GM18870 (cell line): ENCODE measurements at regions not wholly inside any gene's neighbourhood (a gene's known extent, or its start where the extent isn't known, plus 50 kb on each side); places are given as distances from the start of the nearest gene placed in this dataset.
"Not testable (repeated sequence)": the region's sequence is repeated elsewhere in the genome, so short reads cannot be mapped to it uniquely, and the experiment has no call there.

Experiments used
- ATAC-seq: cut with Tn5 transposase; IDR thresholded peaks from one replicate; pipeline ENCODE4 v1.9.1; 2021; ENCODE audit warnings: moderate library complexity; ENCODE audit not compliant: unreplicated experiment

DNA sequence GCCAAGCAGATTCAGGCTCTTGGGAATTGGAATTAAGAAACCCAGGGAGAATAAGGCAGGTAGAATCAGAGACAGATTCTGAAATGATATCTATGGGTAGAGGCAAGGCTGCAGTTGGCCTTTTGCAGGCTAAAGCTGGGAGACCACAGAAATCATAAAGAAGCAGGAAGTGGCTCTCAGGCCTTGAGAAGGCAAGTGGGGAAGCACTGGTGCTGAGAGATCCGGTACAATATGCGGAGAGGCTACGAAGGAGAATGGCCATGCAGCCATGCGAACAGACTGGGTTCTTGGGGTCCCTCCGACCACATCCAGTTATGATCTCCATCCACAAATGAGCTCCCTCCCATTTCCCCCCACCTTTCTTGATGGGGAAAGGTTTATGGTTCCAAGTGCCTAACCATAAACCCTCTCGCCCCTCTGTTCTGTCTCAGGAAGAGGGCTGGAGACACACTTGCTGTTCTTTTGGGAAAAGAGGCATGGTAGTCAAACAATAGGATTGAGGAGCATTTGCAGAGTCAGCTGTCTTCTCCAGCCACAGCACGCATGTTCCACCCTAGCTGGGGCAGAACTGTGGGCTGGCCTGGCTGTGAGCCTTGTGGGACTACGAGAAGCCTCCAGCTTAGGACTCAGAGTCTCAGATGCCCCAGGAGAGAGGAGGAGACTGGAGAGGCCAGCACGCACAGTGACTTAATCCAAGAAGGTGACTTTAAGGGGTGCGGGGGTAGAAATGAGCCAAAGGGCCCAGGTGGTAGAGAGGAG is 99.6 kb downstream of the RPLP1 start:
- no peak for ATAC-seq

DNA sequence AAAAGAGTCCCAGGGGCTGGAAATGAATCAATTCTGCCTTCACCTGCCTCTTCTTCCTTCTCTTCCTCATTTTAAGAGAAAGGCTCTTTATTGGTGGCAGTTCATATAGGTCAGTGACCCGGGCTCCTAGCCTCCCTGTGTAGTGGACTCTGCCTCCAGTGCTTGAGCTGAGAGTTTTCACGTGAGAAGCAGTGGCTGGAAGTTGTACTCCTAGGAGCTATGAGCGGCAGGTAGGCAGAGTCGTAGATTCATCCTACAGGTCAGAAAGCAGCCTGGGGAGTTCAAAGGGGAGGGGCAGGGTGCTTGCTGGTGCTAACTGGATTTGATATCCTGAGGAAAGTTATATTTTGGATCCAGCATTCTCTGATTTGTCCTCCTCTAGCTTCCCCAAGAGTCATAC is 101.1 kb downstream of the RPLP1 start:
- ATAC-seq = no peak

DNA sequence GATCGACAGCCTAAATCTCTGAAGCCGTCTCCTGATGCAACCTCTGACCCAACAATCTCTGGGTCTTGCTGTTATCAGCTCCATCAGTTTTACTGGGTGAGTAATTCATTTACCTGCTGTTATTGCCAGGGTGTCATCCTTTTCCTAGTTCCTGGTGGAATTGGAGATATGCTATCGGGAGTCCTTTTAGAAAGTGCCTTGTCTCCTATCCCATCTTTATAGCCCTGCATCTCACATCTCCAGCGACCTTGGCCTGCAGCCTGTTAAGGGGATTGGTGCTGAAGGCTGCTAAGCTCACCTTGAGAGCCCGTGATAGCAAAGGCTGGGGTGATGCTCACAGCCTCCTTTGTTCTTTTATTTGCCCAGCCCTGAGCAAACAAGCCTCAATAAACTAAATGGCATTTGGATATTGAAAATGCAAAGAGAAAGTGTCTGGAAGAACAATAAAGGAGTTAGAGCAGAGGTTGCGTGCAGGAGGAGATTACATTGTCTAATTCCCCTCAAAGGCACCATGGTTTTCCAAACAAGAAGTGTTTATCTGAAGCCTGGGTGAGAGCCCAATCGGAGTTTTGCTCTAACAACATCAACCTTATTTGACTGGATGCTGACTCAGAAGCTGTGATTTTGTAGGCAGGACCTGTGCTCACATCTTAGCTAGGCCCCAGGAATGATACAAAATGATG is 101.8 kb downstream of the RPLP1 start:
- no peak for ATAC-seq

DNA sequence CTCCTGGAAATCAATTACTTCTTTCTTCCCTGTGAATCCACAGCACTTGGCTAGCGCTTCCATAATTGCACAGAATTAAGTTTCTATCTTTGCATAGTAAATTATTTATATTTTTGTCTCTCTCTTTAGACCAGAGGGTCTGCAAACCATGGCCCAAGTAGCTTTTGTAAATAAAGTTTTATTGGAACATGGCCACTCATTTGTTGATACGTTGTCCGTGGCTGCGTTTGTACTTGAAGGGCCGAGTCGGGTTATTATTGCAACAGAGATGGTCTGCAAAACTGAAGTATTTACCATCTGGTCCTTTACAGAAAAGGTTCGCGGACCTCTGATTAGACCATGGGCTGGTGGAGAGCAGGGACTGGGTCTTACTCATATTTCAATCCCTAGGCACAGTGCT is 102.5 kb downstream of the RPLP1 start:
- ATAC-seq = no peak

DNA sequence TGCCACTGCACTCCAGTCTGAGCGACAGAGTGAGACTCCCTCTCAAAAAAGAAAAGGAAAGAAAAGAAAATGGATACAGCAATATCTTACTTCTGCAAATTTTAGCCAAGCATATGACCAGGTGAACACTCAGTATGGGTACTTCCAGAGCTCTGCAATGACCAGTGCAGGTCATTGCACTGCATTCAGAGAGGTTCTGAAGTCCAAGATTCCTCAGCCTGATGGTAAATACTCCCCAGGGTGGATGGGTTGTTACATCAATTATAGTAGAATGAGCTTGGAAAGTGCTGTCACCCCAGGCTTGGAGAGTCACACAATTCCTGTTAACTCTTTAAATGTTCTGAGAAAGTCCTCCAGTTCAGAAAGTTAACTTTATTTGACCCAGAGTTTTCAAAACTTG is 103.7 kb downstream of the RPLP1 start:
- ATAC-seq = no peak

DNA sequence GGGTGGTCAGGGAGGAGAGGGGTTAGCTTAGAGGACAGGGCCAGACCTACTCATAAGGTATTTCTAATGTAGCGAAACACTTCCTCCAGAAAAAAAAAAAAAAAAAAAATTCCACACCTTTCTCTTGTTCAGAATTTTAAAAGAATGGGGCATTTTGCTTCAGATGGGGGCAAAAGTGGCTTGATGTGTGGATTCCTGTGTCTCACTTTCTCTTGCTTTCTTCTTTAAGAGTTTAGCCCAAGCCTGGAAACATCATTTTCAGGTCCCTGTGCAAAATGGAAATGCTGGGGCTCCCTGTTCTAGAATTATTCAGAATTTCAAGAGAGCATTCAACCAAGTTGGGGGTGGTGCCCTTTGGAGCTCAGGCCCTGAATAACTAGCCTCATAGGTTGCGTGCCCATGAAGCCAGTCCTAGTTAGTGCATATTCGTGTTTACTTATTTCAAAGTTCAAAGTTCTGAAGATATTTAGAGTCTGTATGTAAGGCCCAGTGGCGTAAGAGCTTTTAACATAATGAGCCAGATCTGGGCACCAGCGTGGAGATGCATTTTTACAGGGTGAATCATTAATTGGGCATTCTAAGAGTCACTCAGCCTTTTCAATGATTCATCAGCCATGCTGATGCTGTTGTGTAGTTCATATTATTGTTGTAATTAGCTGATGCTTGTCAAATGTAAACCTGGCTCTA is 104.5 kb downstream of the RPLP1 start:
- no peak for ATAC-seq

DNA sequence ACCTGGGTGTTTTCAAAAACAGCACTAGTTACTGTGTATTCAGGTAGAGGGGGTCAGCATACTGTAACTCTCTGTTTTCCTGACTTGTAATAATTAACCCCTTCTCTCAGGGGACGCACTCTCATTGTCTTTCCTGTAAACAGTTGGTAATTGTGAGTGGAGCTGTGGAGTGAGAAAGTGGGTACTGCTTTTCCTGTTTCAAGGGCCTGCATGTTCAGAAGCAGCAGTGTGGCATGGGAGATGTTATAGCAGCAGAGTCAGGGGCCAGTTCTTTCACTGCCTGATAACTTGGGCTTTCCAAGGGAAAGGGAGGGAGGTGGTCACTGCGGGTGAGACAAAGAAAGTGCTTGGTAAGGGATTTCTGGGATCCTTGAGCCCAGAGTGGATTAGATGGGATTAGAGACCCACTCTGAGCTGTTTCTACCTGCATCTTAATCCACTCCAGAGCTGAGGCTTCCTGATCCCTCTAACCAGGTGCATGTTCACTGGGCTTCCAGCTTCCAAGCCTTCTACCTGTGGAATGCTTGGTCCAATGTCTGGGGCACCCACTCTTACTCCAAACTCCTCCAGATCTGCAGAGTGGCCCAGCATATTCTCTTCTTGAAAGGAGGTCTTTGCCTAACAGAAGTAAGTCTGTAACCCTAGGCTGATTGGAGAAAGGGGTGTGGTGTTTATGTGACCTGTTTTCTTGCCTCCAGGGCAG is 105.2 kb downstream of the RPLP1 start:
- no peak for ATAC-seq

DNA sequence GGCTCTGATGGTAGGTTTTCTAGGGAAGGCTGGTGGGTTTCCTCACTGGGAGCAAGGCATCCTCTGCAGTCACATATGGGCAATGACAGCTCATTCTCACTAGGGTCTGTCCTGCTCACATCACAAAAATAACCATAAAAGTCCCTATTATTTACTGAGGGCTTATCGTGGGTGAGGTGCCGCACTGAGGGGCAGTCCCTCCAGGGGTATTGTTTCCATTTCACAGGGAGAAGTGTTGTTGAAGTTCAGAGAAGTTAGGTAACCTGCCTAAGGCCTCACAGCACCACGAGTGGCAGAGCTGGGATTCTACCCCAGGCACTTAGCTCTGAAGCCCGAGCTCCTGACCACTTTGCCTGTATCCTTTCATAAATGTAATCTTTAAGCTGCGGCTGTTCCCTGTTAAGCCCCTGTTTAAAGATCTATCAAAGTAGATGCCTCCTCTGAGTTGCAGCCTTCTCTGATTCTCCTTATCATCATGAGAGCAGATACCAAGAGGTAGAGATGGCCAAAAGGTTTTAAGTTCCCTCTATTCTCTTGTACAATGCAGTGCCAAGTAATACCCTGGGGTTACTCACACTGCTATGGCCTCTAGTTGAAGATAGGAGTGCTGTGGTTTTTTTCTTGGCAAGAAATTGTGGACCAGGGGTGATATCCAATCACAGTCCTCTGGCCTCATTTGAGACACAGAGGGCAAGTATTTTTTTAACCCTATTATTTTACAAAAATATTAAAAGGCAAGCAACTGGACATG is 107.0 kb downstream of the RPLP1 start:
- no peak for ATAC-seq

DNA sequence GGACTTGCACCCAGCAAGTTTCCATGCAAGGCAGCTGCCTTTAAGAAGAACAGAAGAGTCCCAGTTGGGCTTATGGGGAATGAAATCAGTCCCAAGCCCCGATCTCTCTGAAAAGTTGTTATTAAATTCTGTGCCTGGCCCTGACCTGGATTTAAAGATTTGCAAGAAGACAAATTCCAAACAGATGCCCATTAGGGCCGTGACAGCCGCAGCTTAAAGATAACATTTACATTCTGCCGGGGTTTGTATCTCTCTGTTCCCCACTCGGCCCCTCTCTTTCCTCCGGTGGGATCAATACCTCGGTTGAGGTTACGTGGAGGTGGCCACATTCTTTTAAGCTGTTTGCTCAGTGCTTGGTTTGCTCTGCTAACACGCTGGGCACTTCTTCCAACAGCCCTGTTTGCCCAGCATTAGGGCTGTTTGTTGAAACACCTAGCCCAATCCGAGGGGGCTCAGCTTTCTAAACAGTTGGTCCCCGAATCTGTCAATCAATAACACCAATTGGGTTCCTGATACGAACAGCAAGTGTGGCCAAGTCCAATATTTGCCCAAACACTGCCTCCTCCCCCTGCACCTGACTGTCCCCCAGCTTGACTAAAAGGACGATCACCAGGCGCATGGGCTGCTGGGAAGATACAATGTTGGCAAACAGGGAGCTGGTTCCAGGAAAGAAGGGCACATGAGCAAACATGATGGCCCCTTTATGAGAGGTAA is 108.6 kb downstream of the RPLP1 start:
- no peak for ATAC-seq

DNA sequence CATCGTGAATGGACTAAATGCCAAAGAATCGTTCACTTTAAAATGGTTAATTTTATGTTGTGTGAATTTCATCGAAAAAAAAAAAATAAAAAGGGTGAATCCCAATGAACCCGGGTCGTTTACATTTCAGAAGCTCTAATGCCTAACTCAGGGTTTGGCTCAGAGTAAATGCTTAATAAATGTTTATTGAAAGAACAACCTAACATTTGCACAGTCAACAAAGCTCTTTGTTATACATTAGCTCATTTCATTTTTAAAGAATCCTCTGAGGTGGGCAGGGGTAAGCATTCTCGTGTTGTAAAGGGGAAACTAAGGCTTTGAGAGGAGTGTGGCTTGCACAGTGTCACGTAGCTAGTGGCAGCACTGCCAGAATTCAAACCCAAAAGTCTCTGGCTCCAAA is 109.5 kb downstream of the RPLP1 start:
- no peak for ATAC-seq

DNA sequence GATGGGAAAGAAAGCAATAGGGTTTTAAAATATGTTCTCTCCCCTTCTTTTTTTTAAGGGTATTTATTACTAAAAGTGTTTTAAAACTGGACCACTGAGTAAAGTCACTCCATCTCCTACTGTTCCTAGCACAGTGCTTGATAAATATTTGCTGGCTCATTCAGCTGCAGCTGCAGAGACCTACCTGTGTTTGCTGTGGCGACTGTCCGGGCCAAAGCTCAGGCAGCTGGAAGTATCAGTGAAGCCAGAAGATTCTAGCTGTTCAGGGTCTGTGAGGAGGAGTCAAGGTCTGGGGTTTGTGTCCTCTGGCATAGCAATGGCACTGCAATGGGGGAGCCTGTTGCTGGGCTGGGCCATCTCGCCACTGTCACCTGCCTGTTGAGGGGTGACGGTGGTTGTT is 109.9 kb downstream of the RPLP1 start:
- ATAC-seq = no peak

DNA sequence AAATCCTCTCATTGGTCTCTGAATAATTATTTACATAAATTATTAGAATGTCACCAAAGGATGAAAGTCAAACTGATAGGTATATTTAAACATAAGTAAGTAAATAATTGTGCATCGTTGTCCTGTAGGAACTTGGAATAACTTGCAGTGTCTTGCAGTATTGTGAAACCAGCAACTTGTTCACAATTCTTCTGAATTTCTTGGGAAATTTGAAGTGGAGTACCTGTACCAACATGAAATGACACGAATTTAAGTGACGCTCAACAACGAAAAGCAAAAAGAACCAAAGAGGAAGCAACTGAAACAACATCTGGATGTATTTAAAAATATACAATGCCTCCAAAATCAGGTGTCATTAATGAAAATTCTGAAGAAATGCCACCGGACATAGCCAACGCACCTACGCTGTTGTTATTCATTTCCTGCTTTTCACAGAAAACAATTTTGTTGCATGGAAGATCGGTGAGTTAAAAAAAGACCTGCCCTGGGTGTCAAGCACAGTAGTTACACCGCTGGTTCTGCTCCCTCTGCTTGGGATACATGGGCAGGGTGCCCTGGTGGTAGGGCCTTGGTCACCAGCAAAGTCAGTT is 112.5 kb downstream of the RPLP1 start:
- ATAC-seq = no peak

DNA sequence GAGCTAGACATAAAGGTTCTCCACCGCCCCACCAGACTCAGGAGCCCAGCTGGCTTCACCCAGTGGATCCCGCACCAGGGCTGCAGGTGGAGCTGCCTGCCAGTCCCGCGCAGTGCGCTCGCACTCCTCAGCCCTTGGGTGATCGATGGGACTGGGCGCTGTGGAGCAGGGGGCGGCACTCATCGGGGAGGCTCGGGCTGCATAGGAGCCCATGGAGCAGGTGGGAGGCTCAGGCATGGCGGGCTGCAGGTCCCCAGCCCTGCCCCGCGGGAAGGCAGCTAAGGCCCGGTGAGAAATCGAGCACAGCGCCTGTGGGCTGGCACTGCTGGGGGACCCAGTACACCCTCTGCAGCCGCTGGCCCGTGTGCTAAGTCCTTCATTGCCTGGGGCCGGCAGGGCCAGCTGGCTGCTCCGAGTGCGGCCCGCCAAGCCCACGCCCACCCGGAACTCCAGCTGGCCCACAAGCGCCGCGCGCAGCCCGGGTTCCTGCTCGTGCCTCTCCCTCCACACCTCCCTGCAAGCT is 114.7 kb downstream of the RPLP1 start:
- not testable (repeated sequence) for ATAC-seq

DNA sequence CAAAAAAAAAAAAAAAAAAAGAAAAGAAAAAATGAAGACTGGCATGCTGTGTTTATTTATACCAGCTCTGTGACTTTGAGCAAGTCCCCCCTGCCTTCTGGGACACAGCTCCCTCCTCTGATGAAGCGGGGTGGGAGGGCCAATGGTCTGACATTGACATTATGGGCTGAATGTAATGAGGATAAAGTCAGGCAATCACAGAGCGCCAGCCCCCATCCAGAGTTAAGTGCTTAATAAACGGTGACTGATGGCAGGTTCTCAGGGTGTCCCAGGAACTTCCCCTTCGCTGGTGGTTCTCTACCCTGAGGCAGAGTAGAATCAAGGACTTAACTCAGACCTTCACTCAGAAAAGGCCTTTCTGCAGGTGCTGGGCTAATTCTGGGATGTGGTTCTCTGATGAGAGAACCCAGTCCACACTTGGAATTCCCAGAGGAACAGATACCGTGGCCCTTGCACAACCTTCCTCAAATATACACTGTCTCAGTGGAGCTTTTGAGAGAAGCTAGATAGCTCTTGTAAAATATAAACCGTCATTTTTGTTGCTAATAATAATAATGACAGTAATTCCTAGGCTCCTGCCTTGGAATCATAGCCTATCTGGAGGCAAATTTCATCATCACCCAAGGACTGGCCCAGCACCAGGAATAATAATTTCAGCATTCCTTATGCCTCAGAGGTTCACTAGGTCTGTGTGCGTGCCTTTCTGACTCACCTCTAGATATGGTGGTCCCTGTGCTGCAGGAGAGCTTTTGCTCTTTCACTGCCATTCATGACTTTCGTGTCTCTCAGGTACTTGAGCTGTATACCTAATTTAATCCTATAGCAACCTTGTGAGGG is 115.8 kb downstream of the RPLP1 start:
- no peak for ATAC-seq

DNA sequence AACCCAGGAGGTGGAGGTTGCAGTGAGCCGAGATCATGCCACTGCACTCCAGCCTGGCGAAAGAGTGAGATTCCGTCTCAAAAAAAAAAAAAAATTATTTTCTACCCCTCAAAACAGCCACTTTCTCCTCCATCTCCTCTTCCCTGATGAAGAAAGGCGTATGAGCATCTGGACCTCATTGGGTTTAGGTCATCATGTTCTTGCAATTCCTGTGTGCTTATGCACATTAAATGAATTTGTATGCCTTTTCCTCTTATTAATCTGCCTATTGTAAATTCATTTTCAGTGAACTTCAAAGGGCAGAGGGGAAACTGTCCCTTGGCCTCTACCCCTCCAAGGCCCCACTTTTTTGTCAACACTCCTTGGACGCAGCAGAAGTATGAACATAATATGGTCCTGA is 117.8 kb downstream of the RPLP1 start:
- ATAC-seq = no peak

DNA sequence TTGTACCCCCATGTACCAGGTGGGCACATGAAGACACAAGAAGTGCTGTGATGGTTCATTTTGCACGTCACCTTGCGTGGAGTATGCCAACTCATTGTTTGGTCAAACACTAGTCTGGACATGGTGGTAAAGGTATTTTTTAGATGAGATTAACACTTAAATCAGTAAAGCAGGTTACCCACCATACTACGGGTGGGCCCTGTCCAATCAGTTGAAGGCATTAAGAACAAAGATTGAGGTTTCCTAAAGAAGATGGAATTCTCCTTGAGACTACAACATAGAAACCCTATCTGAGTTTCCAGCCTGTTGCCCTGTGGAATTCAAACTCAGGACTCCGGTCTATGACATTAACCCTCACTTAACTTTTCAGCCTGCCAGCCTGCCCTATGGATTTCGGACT is 118.4 kb downstream of the RPLP1 start:
- no peak for ATAC-seq

DNA sequence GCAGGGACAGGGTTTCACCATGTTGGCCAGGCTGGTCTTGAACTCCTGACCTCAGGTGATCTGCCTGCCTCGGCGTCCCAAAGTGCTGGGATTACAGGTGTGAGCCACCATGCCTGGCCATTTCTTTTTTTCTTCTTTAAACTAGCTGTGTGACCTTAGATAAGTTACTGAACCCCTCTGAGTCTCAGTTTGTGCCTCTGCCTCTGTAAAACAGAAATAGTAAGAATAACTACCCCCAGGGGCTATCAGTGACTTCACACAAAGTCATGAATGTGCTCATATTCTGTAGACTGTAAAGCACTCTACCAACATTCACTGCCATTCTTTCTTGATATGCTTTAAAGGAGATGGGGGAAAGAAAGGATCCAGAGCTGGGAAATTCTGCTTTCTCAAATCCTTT is 120.7 kb downstream of the RPLP1 start:
- ATAC-seq = not testable (repeated sequence)

DNA sequence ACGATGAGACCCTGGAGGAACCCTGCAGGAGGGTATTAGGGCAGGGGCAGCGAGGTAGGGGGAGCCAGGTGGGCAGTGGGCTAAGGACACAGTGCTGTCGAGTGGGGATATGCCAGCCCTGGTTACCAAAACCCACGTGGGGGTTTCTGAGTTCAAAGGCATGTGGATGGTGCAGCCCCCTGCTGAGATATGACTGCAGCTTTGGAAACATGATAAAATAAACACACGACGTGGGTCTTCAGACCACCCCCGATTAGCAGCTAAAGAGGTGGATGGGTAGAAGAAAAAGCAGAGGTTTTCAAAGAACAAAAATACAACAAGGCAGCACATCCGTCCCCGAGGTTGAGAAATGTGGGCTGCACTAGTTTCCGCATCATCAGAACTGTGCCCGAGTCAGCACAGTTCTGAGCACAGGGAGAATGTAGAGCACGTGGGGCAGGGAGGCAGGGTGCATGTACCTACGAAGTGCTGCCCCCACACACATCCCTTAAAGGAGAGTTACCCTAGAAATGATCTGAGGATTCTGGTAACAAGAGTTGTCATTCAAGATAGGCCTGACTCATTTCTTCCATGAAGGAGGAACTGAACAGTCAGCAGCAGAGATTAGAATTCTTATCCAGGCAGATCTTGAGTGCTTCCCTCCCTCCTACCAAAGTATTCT is 121.3 kb downstream of the RPLP1 start:
- no peak for ATAC-seq
